ENCODE measurements at regions not wholly inside any gene's neighbourhood (a gene's known extent, or its start where the extent isn't known, plus 50 kb on each side); places are given as distances from the start of the nearest gene placed in this dataset.

- no peak overlapping the region for H3K4me3 ChIP-seq (ENCODE audit: low read depth, low read length)
- DNase-seq (ENCODE audit: low read depth): no peak
- no peak for TF ChIP-seq CTCF (IDR thresholded peaks at IDR 0.05; ENCODE audit: insufficient read depth, low read depth, low read length, missing control alignments)
Observed at GRCh38 chr7:52723606-52724005, 311.8 kb upstream of the POM121L12 start.

GRCh38 chr7:52720856-52721255 lies 314.6 kb upstream of the POM121L12 start:
- no peak for TF ChIP-seq CTCF (IDR thresholded peaks at IDR 0.05; ENCODE audit: insufficient read depth, low read depth, low read length, missing control alignments)
- H3K4me3 ChIP-seq (ENCODE audit: low read depth, low read length): no peak overlapping the region
- DNase-seq (ENCODE audit: low read depth): no peak

GRCh38 chr7:52719677-52720076 lies 315.8 kb upstream of the POM121L12 start:
- no peak for DNase-seq (ENCODE audit: low read depth)
- no peak overlapping the region for H3K4me3 ChIP-seq (ENCODE audit: low read depth, low read length)
- no peak for TF ChIP-seq CTCF (IDR thresholded peaks at IDR 0.05; ENCODE audit: insufficient read depth, low read depth, low read length, missing control alignments)

- no peak for TF ChIP-seq CTCF (IDR thresholded peaks at IDR 0.05; ENCODE audit: insufficient read depth, low read depth, low read length, missing control alignments)
- H3K4me3 ChIP-seq (ENCODE audit: low read depth, low read length): no peak overlapping the region
- DNase-seq (ENCODE audit: low read depth): no peak
Observed at GRCh38 chr7:52715701-52716100, 319.7 kb upstream of the POM121L12 start.

GRCh38 chr7:52712938-52713337 lies 322.5 kb upstream of the POM121L12 start:
- TF ChIP-seq CTCF (IDR thresholded peaks at IDR 0.05; ENCODE audit: insufficient read depth, low read depth, low read length, missing control alignments): no peak
- no peak for DNase-seq (ENCODE audit: low read depth)
- no peak overlapping the region for H3K4me3 ChIP-seq (ENCODE audit: low read depth, low read length)

GRCh38 chr7:52711951-52712350 lies 323.5 kb upstream of the POM121L12 start:
- no peak overlapping the region for H3K4me3 ChIP-seq (ENCODE audit: low read depth, low read length)
- TF ChIP-seq CTCF (IDR thresholded peaks at IDR 0.05; ENCODE audit: insufficient read depth, low read depth, low read length, missing control alignments): no peak
- no peak for DNase-seq (ENCODE audit: low read depth)

GRCh38 chr7:52708846-52709245 lies 326.6 kb upstream of the POM121L12 start:
- no peak for DNase-seq (ENCODE audit: low read depth)
- H3K4me3 ChIP-seq (ENCODE audit: low read depth, low read length): no peak overlapping the region
- no peak for TF ChIP-seq CTCF (IDR thresholded peaks at IDR 0.05; ENCODE audit: insufficient read depth, low read depth, low read length, missing control alignments)

All from GM12865 (cell line).